ENCODE measurements at regions not wholly inside any gene's neighbourhood (a gene's known extent, or its start where the extent isn't known, plus 50 kb on each side); places are given as distances from the start of the nearest gene placed in this dataset.
A peak's percentile ranks its signal among the peaks of the same experiment; 100 is the strongest.
"Not testable (repeated sequence)": the region's sequence is repeated elsewhere in the genome, so short reads cannot be mapped to it uniquely, and the experiment has no call there.

- DNase-seq (ENCODE audit: low read depth): no peak
Measured at GRCh38 chr18:2223849-2224248, 347.5 kb downstream of the METTL4 start.

- no peak for DNase-seq (ENCODE audit: low read depth)
Measured at GRCh38 chr18:2236232-2236631, 335.1 kb downstream of the METTL4 start.

- DNase-seq (ENCODE audit: low read depth): no peak
Measured at GRCh38 chr18:2237706-2238105, 333.6 kb downstream of the METTL4 start.

GRCh38 chr18:2240311-2240705 is 331.0 kb downstream of the METTL4 start:
- no peak for DNase-seq (ENCODE audit: low read depth)

- DNase-seq (ENCODE audit: low read depth): no peak
Measured at GRCh38 chr18:2244641-2245040, 326.7 kb downstream of the METTL4 start.

GRCh38 chr18:2247101-2247500 is 324.2 kb downstream of the METTL4 start:
- DNase-seq (ENCODE audit: low read depth): not testable (repeated sequence)

GRCh38 chr18:2254977-2255376 is 316.3 kb downstream of the METTL4 start:
- DNase-seq (ENCODE audit: low read depth): no peak

- DNase-seq (ENCODE audit: low read depth): no peak
Measured at GRCh38 chr18:2256577-2256976, 314.7 kb downstream of the METTL4 start.

- DNase-seq (ENCODE audit: low read depth): no peak
Measured at GRCh38 chr18:2258954-2259353, 312.4 kb downstream of the METTL4 start.

- DNase-seq (ENCODE audit: low read depth): no peak
Measured at GRCh38 chr18:2263303-2263890, 307.9 kb downstream of the METTL4 start.

- no peak for DNase-seq (ENCODE audit: low read depth)
Measured at GRCh38 chr18:2274613-2275012, 296.7 kb downstream of the METTL4 start.

GRCh38 chr18:2281086-2281485 is 290.2 kb downstream of the METTL4 start:
- DNase-seq (ENCODE audit: low read depth): no peak

- no peak for DNase-seq (ENCODE audit: low read depth)
Measured at GRCh38 chr18:2281523-2282199, 289.6 kb downstream of the METTL4 start.

GRCh38 chr18:2293109-2293839 is 278.0 kb downstream of the METTL4 start:
- DNase-seq (ENCODE audit: low read depth): no peak

- DNase-seq (ENCODE audit: low read depth): no peak
Measured at GRCh38 chr18:2301316-2301715, 270.0 kb downstream of the METTL4 start.

- DNase-seq (ENCODE audit: low read depth): no peak
Measured at GRCh38 chr18:2302012-2302411, 269.3 kb downstream of the METTL4 start.

- peak; percentile 69 for DNase-seq (ENCODE audit: low read depth)
Measured at GRCh38 chr18:2302628-2303516, 268.4 kb downstream of the METTL4 start.

GRCh38 chr18:2303517-2304238 is 267.6 kb downstream of the METTL4 start:
- no peak for DNase-seq (ENCODE audit: low read depth)

GRCh38 chr18:2304378-2305175 is 266.7 kb downstream of the METTL4 start:
- DNase-seq (ENCODE audit: low read depth): no peak

GRCh38 chr18:2306606-2307005 is 264.7 kb downstream of the METTL4 start:
- DNase-seq (ENCODE audit: low read depth): no peak

GRCh38 chr18:2310886-2311285 is 260.4 kb downstream of the METTL4 start:
- no peak for DNase-seq (ENCODE audit: low read depth)

Data from HS-27A (cell line).